NCI-H2029 (cell line): ENCODE measurements at regions not wholly inside any gene's neighbourhood (a gene's known extent, or its start where the extent isn't known, plus 50 kb on each side); places are given as distances from the start of the nearest gene placed in this dataset.

Source experiments
- DNase-seq: peaks from one replicate; lab custom pipeline; 2025; lab: John Stamatoyannopoulos, UW

GRCh38 chr3:181859518-181859917 is 147.8 kb downstream of the SOX2 start:
- DNase-seq, result no peak

- no peak for DNase-seq
These were observed 148.5 kb downstream of the SOX2 start for GRCh38 chr3:181860235-181860634.

- no peak for DNase-seq
These were observed 150.8 kb downstream of the SOX2 start for GRCh38 chr3:181862502-181862901.

- peak; percentile 21 for DNase-seq
These were observed 156.9 kb downstream of the SOX2 start for GRCh38 chr3:181868576-181869082.

GRCh38 chr3:181872887-181873286 is 161.2 kb downstream of the SOX2 start:
- DNase-seq, result peak; percentile 50

GRCh38 chr3:181879926-181880325 is 168.2 kb downstream of the SOX2 start:
- no peak for DNase-seq

- DNase-seq, result peak; percentile 77
These were observed 168.6 kb downstream of the SOX2 start for GRCh38 chr3:181880331-181880730.

GRCh38 chr3:181881749-181882148 is 170.0 kb downstream of the SOX2 start:
- DNase-seq, result no peak

GRCh38 chr3:181885868-181886630 is 174.3 kb downstream of the SOX2 start:
- no peak for DNase-seq

- no peak for DNase-seq
These were observed 175.0 kb downstream of the SOX2 start for GRCh38 chr3:181886676-181887075.

- no peak for DNase-seq
These were observed 176.0 kb downstream of the SOX2 start for GRCh38 chr3:181887685-181888084.

- DNase-seq, result no peak
These were observed 176.5 kb downstream of the SOX2 start for GRCh38 chr3:181888234-181888633.

- no peak for DNase-seq
These were observed 181.1 kb downstream of the SOX2 start for GRCh38 chr3:181892848-181893247.

GRCh38 chr3:181896605-181897004 is 184.9 kb downstream of the SOX2 start:
- DNase-seq, result no peak

GRCh38 chr3:181899702-181900101 is 188.0 kb downstream of the SOX2 start:
- no peak for DNase-seq

- DNase-seq, result no peak
These were observed 189.9 kb downstream of the SOX2 start for GRCh38 chr3:181901626-181902025.

- DNase-seq, result no peak
These were observed 194.6 kb downstream of the SOX2 start for GRCh38 chr3:181906338-181906737.

GRCh38 chr3:181909241-181909640 is 197.5 kb downstream of the SOX2 start:
- no peak for DNase-seq

- no peak for DNase-seq
These were observed 200.7 kb downstream of the SOX2 start for GRCh38 chr3:181912384-181912783.

GRCh38 chr3:181913254-181913653 is 201.5 kb downstream of the SOX2 start:
- no peak for DNase-seq

- DNase-seq, result no peak
These were observed 203.8 kb downstream of the SOX2 start for GRCh38 chr3:181915551-181915950.

- DNase-seq, result no peak
These were observed 204.3 kb downstream of the SOX2 start for GRCh38 chr3:181916013-181916412.

GRCh38 chr3:181917027-181917426 is 205.3 kb downstream of the SOX2 start:
- no peak for DNase-seq

GRCh38 chr3:181919375-181919774 is 207.7 kb downstream of the SOX2 start:
- DNase-seq, result no peak
